ENCODE measurements at regions not wholly inside any gene's neighbourhood (a gene's known extent, or its start where the extent isn't known, plus 50 kb on each side); places are given as distances from the start of the nearest gene placed in this dataset.

- no peak for ATAC-seq
- BruUV-seq (replicated peaks): no TSS peak
These were observed 56.1 kb upstream of the FSTL4 start for GRCh38 chr5:133668458-133668857.

GRCh38 chr5:133667217-133667616, 54.9 kb upstream of the FSTL4 start:
- H3K27me3 ChIP-seq (ENCODE audit: control insufficient read depth, insufficient read depth, low read length): peaks cover 7% of the 10 kb centered on the region; the same call in 1 of the 2 replicates
- CTCF ChIA-PET: no interaction called here

More at GRCh38 chr5:133668458-133668857, 56.1 kb upstream of the FSTL4 start:
- TF ChIP-seq SIN3A (IDR thresholded peaks at IDR 0.05; ENCODE audit: borderline replicate concordance, insufficient read depth, low read depth, low read length) (no peak), TCF7L2 (IDR thresholded peaks at IDR 0.05; ENCODE audit: low read depth, low read length) (no peak), REST (IDR thresholded peaks at IDR 0.05; ENCODE audit: insufficient read depth in 1 of 2, low read depth in 2 of 2, low read length in 1 of 2) (no peak), POLR2AphosphoS5 (IDR thresholded peaks at IDR 0.05; ENCODE audit: low read depth, low read length) (no peak), CTCF (IDR thresholded peaks at IDR 0.05) (no peak)
- no peak overlapping the region for H3K4me3 ChIP-seq (ENCODE audit: low read depth in 2 of 2, low read length in 2 of 2)
- CTCF ChIA-PET: no interaction called here
- intact Hi-C loops (cut with micrococcal nuclease; ENCODE audit: unreplicated experiment): no loop called here
- H3K36me3 ChIP-seq (ENCODE audit: control insufficient read depth, insufficient read depth, low read length): no peaks in the 10 kb centered on the region
- POLR2A ChIA-PET: no interaction called here
- no peak overlapping the region for H3K27ac ChIP-seq (ENCODE audit: low read length)
- H3K4me1 ChIP-seq (ENCODE audit: control insufficient read depth, insufficient read depth, low read length): no peaks in the 10 kb centered on the region
- DNase-seq (ENCODE audit: low read depth, low spot score): no peak
- peaks cover 9% of the 10 kb centered on the region; the same call in 1 of the 2 replicates for H3K27me3 ChIP-seq (ENCODE audit: control insufficient read depth, insufficient read depth, low read length)
- in situ Hi-C loops (cut with HindIII; ENCODE audit: low pct_unique_long_range_greater_than_20kb, low sequenced_read_pairs): no loop called here
- no peaks in the 10 kb centered on the region for H3K9me3 ChIP-seq (ENCODE audit: control insufficient read depth, insufficient read depth, low read depth, low read length)

More at GRCh38 chr5:133667217-133667616, 54.9 kb upstream of the FSTL4 start:
- no peak for DNase-seq (ENCODE audit: low read depth, low spot score)
- Histone ChIP-seq H3K9me3 (ENCODE audit: control insufficient read depth, insufficient read depth, low read depth, low read length) (no peaks in the 10 kb centered on the region), H3K27ac (ENCODE audit: low read length) (no peak overlapping the region), H3K36me3 (ENCODE audit: control insufficient read depth, insufficient read depth, low read length) (no peaks in the 10 kb centered on the region), H3K4me1 (ENCODE audit: control insufficient read depth, insufficient read depth, low read length) (no peaks in the 10 kb centered on the region), H3K4me3 (ENCODE audit: low read depth in 2 of 2, low read length in 2 of 2) (no peak overlapping the region)
- TF ChIP-seq POLR2AphosphoS5 (IDR thresholded peaks at IDR 0.05; ENCODE audit: low read depth, low read length) (no peak), TCF7L2 (IDR thresholded peaks at IDR 0.05; ENCODE audit: low read depth, low read length) (no peak), REST (IDR thresholded peaks at IDR 0.05; ENCODE audit: insufficient read depth in 1 of 2, low read depth in 2 of 2, low read length in 1 of 2) (no peak), SIN3A (IDR thresholded peaks at IDR 0.05; ENCODE audit: borderline replicate concordance, insufficient read depth, low read depth, low read length) (no peak), CTCF (IDR thresholded peaks at IDR 0.05) (no peak)
- POLR2A ChIA-PET: no interaction called here
- no peak for ATAC-seq
- intact Hi-C loops (cut with micrococcal nuclease; ENCODE audit: unreplicated experiment): no loop called here
- in situ Hi-C loops (cut with HindIII; ENCODE audit: low pct_unique_long_range_greater_than_20kb, low sequenced_read_pairs): no loop called here
- no TSS peak for BruUV-seq (replicated peaks)

Measured in Panc1 (cell line).